ES-I3 (cell line): ENCODE measurements at regions not wholly inside any gene's neighbourhood (a gene's known extent, or its start where the extent isn't known, plus 50 kb on each side); places are given as distances from the start of the nearest gene placed in this dataset.
"Not testable (repeated sequence)": the region's sequence is repeated elsewhere in the genome, so short reads cannot be mapped to it uniquely, and the experiment has no call there.

Experiments
- H3K36me3 ChIP-seq: 2 replicates; pipeline ENCODE4 v1.6.1; 2013; ENCODE audit warnings: mild to moderate bottlenecking, low read length, control low read depth, moderate library complexity; ENCODE audit not compliant: insufficient read depth
- H3K4me1 ChIP-seq: 2 replicates; pipeline ENCODE4 v1.6.1; 2013; ENCODE audit warnings: mild to moderate bottlenecking, control low read depth, low read length; ENCODE audit not compliant: insufficient read depth
- H3K9ac ChIP-seq: 2 replicates; pipeline ENCODE4 v1.6.1; 2013; ENCODE audit warnings: low read depth, mild to moderate bottlenecking, low read length, moderate library complexity
- H3K9me3 ChIP-seq: 2 replicates; pipeline ENCODE4 v1.6.1; 2013; ENCODE audit warnings: mild to moderate bottlenecking, low read length, moderate library complexity; ENCODE audit not compliant: control insufficient read depth, insufficient read depth

DNA sequence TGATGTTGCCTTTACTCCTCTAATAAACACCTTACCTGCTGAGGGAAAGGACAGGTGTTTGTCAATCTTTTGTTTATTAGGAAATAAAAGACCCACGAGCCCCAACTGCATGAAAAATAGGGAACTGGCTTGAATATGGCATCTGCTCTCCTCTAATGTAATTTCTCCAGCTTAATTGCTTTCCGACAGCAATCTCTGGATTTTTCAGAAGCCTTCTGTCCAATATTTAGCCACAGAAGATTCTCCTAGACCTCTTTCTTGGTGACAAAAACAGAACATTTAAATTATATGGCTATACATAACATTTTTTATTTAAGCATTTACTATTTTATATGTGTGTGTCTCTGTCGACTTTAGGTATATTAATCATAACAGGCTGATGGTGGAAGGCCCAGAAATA, 317.4 kb upstream of the ADARB2 start:
- Histone ChIP-seq H3K36me3 (no peaks in the 10 kb centered on the region), H3K9ac (no peak overlapping the region), H3K9me3 (no peaks in the 10 kb centered on the region), H3K4me1 (no peaks in the 10 kb centered on the region)

DNA sequence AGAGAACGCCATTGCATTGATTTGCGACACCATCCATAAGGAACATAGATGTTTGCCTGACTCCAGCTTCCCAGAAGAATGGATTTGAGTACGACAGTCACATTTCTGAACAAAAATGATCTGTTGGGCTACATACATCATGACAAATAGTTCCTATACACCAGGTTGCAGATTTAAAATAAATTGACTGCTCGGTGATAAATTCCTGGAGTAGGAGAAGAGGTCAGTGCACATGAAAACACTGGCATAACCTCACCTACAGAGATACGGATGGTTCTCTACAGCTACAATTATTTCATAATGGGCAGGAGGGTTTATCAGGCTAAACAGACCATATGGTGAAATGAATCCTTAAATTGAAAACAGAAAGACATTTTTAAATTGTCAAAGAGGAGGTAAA, 316.5 kb upstream of the ADARB2 start:
- Histone ChIP-seq H3K9me3 (no peaks in the 10 kb centered on the region), H3K4me1 (no peaks in the 10 kb centered on the region), H3K36me3 (no peaks in the 10 kb centered on the region), H3K9ac (no peak overlapping the region)

DNA sequence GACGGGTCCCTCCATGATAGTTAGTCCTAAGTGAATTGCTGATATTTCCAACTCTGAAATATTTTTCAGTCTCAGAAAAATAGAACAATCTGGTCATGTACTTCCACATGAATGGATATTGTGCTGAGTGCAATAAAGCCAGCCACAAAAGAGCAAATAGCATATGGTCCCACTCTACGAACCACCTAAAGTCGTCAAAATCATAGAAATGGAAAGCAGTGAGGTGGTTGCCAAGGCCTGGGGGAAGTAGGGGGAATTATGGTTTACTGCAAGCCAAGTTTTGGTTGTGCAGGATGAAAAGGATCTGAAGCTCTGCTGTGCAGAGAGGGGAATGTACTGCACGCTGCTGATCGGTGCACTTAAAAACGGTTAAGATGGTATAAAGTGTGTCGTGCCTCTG, 313.8 kb upstream of the ADARB2 start:
- Histone ChIP-seq H3K9ac (no peak overlapping the region), H3K9me3 (no peaks in the 10 kb centered on the region), H3K36me3 (no peaks in the 10 kb centered on the region), H3K4me1 (no peaks in the 10 kb centered on the region)

DNA sequence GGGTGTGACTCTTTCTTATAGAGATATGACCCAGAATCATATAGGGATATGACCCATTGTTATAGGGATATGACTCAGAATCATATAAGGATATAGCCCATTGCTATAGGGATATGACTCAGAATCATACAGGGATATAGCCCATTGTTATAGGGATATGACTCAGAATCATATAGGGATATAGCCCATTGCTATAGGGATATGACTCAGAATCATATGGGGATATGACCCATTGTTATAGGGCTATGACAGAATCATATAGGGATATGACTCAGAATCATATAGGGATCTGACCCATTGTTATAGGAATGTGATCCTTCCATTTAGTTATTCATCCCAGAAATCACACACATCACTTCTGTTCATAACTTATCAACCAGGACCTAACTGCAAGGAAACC, 312.2 kb upstream of the ADARB2 start:
- no peaks in the 10 kb centered on the region for H3K9me3 ChIP-seq
- no peaks in the 10 kb centered on the region for H3K4me1 ChIP-seq
- H3K9ac ChIP-seq, result no peak overlapping the region
- no peaks in the 10 kb centered on the region for H3K36me3 ChIP-seq

DNA sequence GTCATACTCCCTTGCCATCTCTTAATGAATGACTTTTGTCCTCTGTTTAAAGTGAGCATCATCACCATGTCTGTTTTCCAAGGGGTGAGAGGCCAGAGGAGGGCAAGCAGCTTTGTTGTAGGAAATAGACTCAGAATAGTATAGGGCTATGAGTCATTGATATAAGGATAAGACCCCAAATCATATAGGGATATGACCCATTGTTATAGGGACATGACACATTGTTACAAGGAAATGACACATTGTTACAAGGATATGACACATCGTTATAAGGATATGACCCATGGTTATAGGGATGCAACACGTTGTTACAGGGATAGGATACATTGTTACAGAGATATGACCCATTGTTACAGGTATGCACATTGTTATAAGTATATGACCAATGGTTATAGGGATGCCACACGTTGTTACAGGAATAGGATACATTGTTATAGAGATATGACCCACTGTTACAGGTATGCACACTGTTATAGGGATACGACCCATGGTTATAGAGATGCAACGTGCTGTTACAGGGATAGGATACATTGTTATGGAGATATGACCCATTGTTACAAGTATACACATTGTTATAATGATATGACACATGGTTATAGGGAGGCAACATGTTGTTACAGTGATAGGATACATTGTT, 311.1 kb upstream of the ADARB2 start:
- no peaks in the 10 kb centered on the region for H3K9me3 ChIP-seq
- no peak overlapping the region for H3K9ac ChIP-seq
- H3K36me3 ChIP-seq, result no peaks in the 10 kb centered on the region
- H3K4me1 ChIP-seq, result no peaks in the 10 kb centered on the region

DNA sequence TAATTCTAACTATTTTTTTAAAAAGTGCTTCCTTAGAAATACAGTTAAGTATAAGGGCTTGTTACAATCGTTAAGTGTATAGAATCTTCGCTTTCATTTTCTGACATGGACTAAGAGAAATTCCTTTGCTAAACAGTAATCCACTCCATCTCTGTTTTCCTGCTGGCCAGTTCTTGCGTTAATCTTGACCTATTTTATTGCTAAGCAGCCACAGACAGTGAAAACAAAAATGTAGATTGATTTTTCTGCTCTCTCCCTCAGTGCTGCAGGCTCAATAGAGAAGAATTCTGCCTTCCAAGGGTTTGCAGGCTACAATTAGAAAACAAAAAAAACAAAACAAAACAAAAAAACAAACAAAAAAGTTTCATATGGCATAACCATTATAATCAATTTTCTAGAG, 310.4 kb upstream of the ADARB2 start:
- Histone ChIP-seq H3K36me3 (no peaks in the 10 kb centered on the region), H3K4me1 (no peaks in the 10 kb centered on the region), H3K9me3 (no peaks in the 10 kb centered on the region), H3K9ac (no peak overlapping the region)

DNA sequence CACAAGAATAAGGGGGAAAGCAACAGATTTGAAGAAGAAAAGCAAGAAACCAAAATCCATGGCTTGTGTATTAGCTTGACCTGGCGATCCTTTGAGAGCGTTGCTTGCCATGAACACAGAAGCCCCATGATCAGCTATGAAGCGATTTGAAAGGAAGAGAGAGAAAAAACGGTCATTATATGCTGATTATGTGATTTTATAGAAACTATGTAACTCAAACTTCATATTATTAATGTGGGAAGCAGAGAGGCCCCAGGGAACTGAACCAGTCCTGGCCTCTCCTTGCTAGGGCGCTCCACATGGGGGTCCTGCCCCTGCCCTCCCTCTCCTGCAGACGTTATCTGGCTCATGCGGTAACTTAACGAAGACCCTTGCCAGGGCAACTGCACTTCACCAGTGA, 306.1 kb upstream of the ADARB2 start:
- Histone ChIP-seq H3K9ac (no peak overlapping the region), H3K9me3 (no peaks in the 10 kb centered on the region), H3K4me1 (no peaks in the 10 kb centered on the region), H3K36me3 (no peaks in the 10 kb centered on the region)

DNA sequence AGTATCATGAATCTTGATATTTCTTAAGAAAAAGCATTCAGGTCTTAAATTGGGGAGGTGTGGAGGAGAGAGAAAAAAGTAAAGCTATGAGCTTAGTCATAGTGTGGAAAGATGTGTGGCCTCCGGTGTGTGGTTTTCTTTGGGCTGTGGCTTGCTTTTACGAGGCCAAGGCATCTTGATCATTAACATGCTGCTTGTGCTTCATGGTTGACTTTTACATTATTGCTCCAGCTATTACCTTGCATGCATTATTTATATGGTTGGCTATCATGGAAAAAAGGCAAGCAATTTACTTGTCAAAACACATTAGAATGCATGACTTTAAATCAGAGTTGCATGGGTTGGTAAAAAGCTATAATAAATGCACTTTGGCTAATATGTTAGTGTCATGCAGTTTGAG, 300.7 kb upstream of the ADARB2 start:
- H3K36me3 ChIP-seq, result no peaks in the 10 kb centered on the region
- H3K9me3 ChIP-seq, result no peaks in the 10 kb centered on the region

DNA sequence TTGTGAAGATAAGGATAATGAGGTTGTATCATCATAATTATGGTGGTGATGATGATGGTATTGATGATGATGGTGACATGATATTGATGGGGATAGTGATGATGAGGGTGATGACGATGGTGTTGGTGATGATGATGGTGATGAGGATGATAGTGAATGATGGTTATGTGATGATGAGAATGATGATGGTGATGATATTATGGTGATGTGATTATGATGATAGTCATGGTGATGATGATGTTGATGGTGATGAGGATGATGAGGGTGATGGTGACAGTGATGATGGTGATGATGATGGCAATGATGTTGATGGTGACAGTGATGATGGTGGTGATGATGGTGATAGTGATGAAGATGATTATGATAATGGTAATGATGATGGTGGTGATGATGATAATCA, 299.9 kb upstream of the ADARB2 start:
- Histone ChIP-seq H3K36me3 (no peaks in the 10 kb centered on the region), H3K4me1 (no peaks in the 10 kb centered on the region), H3K9me3 (no peaks in the 10 kb centered on the region), H3K9ac (no peak overlapping the region)

More for the DNA sequence above, 300.7 kb upstream of the ADARB2 start:
- no peaks in the 10 kb centered on the region for H3K4me1 ChIP-seq
- H3K9ac ChIP-seq, result no peak overlapping the region

DNA sequence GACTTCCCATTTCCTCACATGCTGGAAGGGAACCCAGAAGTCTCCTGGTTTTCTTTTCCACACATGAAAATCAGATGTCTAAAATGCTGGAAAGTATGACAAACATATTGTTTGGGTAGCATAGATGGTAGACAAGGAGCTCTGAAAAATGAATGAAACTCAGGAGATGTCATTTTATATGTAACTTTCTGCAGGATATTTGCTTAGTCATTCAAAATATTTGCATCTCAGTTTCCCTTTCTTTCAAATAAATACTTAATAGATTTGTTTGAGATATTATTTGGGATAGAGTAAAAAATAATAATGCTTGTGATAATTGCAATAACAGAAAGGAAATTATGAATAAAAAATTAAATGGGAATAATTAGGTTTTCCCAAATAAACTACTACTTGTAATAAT, 298.9 kb upstream of the ADARB2 start:
- no peak overlapping the region for H3K9ac ChIP-seq
- H3K9me3 ChIP-seq, result no peaks in the 10 kb centered on the region
- no peaks in the 10 kb centered on the region for H3K4me1 ChIP-seq
- no peaks in the 10 kb centered on the region for H3K36me3 ChIP-seq

DNA sequence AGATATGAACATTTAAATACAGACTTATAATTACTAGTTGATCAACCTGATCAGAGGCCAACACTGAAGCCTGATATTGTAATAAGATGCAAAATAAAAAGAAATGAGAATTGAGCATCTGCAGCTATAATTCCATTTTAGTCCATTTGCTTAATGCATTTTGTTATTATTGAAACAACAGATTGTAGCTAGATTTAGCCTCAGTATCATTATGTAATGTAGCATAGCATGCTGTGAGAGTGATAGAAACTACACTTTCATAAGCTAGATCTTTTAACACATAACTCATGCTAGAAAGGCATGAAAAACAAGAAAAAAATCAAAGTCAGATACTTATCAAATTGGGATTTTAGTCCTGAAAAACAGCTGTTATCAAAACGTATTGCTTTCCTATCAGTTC, 292.7 kb upstream of the ADARB2 start:
- no peaks in the 10 kb centered on the region for H3K9me3 ChIP-seq
- H3K9ac ChIP-seq, result no peak overlapping the region
- no peaks in the 10 kb centered on the region for H3K4me1 ChIP-seq
- H3K36me3 ChIP-seq, result no peaks in the 10 kb centered on the region

DNA sequence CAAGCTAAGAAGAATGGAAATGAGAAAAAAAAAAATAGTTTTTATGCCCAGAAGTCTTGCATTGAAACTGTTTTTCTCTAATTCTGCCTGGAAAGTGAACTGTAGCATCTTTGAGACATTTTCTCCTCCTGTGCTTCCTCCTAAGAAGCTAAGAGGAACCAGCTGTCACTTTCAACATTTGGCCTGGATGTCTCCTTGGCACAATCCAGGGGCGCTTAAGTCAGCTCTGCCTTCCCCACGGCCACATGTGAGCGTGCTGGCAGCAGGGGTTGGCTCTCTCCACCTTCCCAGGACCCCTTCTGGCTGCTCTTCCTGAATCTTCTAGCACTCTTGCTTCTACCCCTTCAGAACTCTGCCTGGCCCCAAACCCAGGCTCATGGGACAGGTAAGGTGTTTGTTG, 289.6 kb upstream of the ADARB2 start:
- no peaks in the 10 kb centered on the region for H3K36me3 ChIP-seq
- no peak overlapping the region for H3K9ac ChIP-seq
- no peaks in the 10 kb centered on the region for H3K4me1 ChIP-seq
- no peaks in the 10 kb centered on the region for H3K9me3 ChIP-seq

DNA sequence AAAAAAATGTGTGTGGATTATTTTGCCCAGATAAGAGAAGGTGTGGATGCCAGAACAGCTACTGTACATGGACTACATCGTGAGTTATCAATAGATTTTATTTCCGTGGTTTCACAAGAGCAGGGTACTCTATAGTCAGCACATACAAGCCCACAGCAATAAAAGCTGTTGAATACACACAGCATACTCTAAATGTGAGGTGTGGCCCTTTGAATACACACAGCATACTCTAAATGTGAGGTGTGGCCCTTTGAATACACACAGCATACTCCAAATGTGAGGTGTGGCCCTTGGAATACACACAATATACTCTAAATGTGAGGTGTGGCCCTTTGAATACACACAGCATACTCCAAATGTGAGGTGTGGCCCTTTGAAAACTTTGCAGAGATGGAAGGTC, 287.4 kb upstream of the ADARB2 start:
- not testable (repeated sequence) for H3K36me3 ChIP-seq

DNA sequence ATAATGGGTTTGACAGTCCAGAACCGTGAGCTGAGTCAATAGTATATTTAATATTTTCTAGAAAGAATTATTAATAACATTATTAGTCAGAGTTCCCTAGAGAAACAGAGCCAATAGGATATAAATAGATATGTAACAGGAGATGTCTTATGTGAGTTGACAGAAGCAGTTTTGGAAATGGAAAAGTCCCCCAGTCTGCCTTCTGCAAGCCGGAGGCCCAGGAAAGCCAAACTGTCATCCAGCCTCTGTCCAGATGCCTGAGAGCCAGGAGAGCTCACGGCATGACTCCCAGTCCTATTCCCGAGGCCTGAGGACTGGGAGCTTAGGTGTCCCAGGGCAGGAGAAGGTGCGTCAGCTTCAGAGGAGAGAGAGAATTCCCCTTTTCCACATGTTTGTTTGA, 286.4 kb upstream of the ADARB2 start:
- Histone ChIP-seq H3K9ac (no peak overlapping the region), H3K9me3 (no peaks in the 10 kb centered on the region), H3K36me3 (no peaks in the 10 kb centered on the region), H3K4me1 (no peaks in the 10 kb centered on the region)

More for the DNA sequence above, 287.4 kb upstream of the ADARB2 start:
- not testable (repeated sequence) for H3K4me1 ChIP-seq, H3K9ac ChIP-seq, H3K9me3 ChIP-seq

DNA sequence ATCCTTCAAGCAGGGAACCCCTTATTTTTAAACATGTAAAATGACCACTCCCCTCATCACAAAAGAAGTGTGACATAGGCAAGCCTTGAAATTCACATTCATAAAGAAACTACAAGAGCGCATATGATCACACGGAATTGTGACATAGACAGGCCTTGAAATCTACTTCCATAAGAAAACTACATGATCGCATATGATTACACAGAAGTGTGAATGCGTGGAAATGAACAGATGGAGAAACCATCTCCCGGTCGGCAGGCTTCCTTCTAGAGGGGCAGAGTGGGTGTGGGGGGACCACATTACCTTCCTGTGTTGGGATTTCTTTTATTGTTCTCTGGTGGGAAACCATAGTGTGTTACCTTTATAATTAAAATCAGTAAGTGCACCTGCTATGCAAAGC, 285.1 kb upstream of the ADARB2 start:
- Histone ChIP-seq H3K9ac (no peak overlapping the region), H3K9me3 (no peaks in the 10 kb centered on the region), H3K36me3 (no peaks in the 10 kb centered on the region), H3K4me1 (no peaks in the 10 kb centered on the region)

DNA sequence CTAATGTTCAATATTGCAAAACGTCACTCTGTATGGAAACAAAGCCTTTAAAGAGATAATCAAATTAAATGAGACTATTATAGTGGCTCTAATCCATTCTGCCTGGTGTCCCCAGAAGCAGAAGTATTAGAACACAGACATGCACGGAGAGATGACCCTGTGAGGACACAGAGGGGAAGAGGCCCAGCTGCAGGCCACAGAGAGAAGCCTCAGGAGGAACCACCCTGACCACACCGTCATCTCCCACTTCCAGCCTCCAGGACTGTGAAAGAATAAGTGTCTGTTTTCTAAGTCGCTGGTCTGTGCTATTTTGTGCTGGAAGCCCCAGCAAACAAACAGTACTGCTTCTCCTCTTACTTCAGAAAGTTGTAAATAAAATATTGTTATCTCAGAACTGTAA, 283.5 kb upstream of the ADARB2 start:
- H3K9me3 ChIP-seq, result no peaks in the 10 kb centered on the region
- no peak overlapping the region for H3K9ac ChIP-seq
- H3K4me1 ChIP-seq, result no peaks in the 10 kb centered on the region
- H3K36me3 ChIP-seq, result no peaks in the 10 kb centered on the region
